Stimulated activated CD8-positive, alpha-beta memory T cell treated with anti-CD3 and anti-CD28 coated beads, Interleukin-15, amount 100 ng/mL, for 48 hours (primary cell): ENCODE measurements at regions not wholly inside any gene's neighbourhood (a gene's known extent, or its start where the extent isn't known, plus 50 kb on each side); places are given as distances from the start of the nearest gene placed in this dataset.

Experiments used
- DNase-seq, 2 donors: peaks; one replicate each; pipeline ENCODE4 v3.0.0-alpha.2; 2020; ENCODE audit warnings: low read depth in 2 of 2

DNA sequence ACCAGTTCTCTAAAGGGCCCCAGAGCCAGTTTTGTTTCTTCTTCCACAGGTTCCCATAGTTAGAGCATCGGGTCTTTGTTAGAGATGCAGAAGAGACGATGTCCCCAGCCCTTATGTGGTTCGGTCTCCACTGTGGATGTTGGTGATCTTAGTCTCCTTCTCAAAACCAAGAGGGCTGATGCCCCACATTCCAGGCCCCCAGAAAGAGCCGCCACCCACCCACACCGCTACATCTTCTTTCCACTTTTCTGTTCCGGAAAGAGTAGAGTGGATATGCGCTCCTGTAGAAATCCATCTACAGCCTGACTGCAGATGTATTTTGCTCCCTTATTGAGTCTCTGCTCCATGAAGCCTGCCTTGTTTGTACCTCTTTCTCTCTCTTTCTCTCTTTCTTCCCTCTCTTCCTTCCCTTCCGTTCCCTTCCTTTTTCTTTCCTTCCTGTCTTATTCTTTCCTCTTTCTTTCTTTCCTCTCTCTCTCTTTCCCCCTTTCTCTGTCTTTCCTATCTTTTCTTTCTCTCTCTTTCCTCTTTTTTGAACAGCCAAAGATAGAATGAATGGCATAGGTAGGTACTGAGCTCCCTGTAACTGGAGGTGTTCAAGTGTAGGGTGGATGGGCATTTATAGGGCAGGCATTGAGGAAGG, 224.3 kb downstream of the SEC14L1 start:
- DNase-seq = no peak

DNA sequence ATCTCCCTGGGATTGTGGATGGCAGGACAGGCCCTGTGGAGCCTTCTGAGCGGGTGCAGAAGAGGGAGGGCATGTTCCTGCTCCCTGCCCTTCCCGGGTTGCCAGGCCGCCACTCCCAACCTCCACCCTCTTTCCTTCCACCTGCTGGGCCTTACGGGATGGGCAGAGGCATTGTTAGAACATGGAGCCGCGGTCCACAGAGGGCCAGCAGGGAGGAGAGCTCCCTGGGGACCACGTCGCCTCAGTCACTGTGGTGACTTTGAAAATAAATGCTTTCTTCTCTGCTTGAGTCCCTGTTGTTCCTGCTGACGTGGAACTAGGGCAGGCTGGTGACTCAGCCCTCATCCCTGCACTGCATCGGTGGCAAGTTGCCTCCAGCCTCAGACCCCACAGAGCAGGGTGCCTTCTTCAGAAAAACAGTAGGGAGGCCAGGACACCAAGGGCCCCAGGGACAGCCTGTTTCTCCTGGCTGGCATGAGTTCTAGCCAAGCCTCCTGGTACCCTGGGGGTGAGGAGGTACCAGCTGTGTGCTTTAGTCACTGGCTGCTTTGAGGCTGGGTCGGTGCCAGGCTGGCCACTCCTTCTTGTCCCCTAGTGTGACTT, 224.9 kb downstream of the SEC14L1 start:
- no peak for DNase-seq

- DNase-seq = no peak
Measured at GRCh38 chr17:77366206-77366557, 225.4 kb downstream of the SEC14L1 start.

DNA sequence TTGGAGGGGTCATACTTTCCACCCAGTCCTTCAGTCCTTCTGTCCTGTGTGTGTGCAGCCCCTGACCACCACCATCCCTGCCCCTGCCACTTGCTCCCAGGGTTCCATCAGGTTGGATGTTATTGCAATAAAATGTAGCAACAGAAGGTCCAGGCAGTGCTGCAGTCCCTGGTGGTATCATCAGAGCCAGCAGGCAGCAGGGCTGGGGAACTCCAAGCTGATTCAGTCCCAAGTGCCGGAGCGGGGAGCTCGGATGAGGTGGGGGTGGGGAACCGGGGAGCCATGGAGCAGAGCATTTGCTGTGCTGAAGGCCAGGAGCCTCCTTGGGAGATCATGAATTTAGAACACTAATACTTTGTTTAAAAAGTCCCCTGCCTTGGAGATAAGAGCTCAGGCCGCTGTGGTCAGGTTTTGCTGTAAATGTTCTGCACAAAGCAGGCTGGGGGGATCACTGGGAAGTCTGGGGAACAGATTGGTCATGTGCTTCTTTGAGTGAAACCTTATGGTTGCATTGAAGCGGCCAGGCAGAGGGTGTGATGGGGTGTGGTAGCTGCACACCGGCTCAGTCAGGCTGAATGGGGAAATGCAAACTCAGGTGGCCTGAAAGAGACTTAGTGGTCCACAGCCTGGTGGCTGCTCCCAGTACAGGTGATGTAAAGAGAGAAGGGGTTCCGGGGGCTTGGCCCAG, 225.9 kb downstream of the SEC14L1 start:
- no peak for DNase-seq

GRCh38 chr17:77369544-77369971, 228.8 kb downstream of the SEC14L1 start:
- no peak for DNase-seq

DNA sequence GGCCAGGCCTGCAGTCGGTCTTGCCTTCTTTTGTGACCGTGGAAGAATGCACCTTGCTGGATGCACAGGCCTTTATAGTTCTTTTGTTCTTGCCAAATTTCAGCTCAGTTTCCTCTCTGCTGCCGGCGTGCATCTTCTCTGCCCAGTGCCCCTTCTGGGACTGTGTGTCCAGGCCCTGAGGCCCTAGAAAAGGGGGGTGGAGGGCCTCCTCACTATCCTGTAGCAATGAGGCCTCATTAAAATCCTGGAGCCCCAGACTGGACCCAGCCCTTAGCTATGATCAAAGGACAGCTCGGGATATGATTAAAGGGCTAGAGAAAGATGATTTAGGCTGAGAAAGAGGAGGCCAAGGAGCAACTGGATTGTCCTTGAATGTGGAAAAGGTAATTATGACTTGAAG, 229.8 kb downstream of the SEC14L1 start:
- DNase-seq = no peak

- no peak for DNase-seq
Measured at GRCh38 chr17:77371117-77371887, 230.5 kb downstream of the SEC14L1 start.

- no peak for DNase-seq
Measured at GRCh38 chr17:77371888-77372443, 231.2 kb downstream of the SEC14L1 start.

- DNase-seq = peak in 1 of 2 donors; percentile 43
Measured at GRCh38 chr17:77372444-77373298, 231.9 kb downstream of the SEC14L1 start.

GRCh38 chr17:77373299-77374169, 232.8 kb downstream of the SEC14L1 start:
- DNase-seq = no peak

- DNase-seq = peak; percentile 65 to 77
Measured at GRCh38 chr17:77374170-77374936, 233.6 kb downstream of the SEC14L1 start.

- DNase-seq = no peak
Measured at GRCh38 chr17:77375108-77375916, 234.5 kb downstream of the SEC14L1 start.

GRCh38 chr17:77375917-77376651, 235.3 kb downstream of the SEC14L1 start:
- DNase-seq = peak; percentile 63 to 72

DNA sequence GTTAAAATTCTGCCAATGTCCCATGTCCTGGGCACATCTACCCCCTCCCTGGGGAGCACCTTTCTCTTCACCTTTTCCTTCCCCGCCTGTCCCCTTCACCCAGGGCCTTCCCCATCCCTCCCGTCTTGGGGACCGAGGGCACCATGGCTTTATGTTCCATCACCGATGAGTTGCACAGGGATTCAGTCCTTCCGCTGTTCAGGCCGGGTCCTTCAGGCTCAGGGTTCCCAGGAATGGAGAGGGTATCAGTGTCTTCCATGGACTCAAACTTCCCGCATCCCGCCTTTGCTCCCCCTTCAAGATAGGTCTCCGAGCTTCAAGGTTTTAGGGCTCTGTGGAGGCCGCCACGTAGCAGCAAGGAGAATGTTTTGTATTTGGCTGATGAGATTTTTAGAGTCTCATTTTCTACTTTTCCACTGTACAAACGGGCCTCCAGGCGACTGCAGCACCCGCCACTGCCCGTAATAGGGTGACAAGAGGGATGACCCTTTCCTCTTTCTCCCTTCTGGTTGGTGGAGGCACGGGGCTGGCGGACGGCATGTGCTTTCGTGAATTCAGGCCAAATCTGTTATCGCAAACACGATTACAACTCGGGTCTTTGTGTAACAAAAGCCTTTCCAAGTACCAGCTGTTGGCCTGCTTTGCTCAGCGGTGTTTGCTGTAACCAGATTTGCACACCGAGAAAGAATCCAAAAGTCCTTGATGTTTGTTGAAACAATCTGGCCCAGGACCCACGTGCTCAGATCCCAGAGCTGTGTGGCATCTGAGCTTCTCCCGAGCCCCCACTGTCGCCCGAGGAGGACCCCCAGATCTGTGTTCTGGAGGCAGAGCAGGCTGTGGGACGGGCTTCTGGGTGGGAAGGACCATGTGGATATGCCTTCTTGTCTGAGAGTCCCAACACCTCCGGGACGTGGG, 236.3 kb downstream of the SEC14L1 start:
- no peak for DNase-seq

DNA sequence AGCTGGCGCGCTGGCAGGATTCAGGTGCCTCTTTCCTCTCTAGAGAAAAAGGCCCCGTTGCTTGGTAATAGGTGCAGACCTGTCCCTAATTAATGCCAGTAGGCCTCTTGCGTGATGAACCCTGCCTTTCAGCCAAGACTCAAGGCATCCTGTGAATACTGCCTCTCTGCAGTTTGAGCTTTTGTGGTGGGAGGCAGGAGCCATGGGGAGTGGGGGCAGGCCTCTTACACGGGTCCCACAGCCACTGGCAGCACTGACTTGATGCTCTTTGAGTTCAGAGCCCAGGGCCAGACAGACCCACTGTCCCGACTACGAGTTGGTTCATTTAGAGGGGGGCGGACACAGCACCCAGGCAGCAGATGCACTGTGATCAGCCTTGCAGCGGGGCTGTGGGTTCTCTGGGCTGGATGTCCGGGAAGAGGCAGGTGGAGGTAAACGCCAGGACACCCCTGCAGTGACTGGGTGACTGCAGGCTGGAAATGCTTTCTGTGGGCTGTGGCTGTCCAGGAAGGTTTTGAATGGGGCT, 237.0 kb downstream of the SEC14L1 start:
- no peak for DNase-seq

GRCh38 chr17:77378318-77379064, 237.7 kb downstream of the SEC14L1 start:
- DNase-seq = no peak
